ENCODE measurements at regions not wholly inside any gene's neighbourhood (a gene's known extent, or its start where the extent isn't known, plus 50 kb on each side); places are given as distances from the start of the nearest gene placed in this dataset.

GRCh38 chr5:3225201-3225960 lies 370.3 kb upstream of the IRX1 start:
- ATAC-seq = no peak
- H3K4me1 ChIP-seq = no peaks in the 10 kb centered on the region
- H3K36me3 ChIP-seq = no peaks in the 10 kb centered on the region
- H3K27ac ChIP-seq = no peak overlapping the region
- intact Hi-C loops (cut with DNase I) = no loop called here
- H3K9me3 ChIP-seq = no peaks in the 10 kb centered on the region
- TF ChIP-seq, protein P1, sequence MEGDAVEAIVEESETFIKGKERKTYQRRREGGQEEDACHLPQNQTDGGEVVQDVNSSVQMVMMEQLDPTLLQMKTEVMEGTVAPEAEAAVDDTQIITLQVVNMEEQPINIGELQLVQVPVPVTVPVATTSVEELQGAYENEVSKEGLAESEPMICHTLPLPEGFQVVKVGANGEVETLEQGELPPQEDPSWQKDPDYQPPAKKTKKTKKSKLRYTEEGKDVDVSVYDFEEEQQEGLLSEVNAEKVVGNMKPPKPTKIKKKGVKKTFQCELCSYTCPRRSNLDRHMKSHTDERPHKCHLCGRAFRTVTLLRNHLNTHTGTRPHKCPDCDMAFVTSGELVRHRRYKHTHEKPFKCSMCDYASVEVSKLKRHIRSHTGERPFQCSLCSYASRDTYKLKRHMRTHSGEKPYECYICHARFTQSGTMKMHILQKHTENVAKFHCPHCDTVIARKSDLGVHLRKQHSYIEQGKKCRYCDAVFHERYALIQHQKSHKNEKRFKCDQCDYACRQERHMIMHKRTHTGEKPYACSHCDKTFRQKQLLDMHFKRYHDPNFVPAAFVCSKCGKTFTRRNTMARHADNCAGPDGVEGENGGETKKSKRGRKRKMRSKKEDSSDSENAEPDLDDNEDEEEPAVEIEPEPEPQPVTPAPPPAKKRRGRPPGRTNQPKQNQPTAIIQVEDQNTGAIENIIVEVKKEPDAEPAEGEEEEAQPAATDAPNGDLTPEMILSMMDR (IDR thresholded peaks at IDR 0.05) = no peak
- DNase-seq = no peak
- no peaks in the 10 kb centered on the region for H3K27me3 ChIP-seq
- no peak overlapping the region for H3K4me3 ChIP-seq

DNA sequence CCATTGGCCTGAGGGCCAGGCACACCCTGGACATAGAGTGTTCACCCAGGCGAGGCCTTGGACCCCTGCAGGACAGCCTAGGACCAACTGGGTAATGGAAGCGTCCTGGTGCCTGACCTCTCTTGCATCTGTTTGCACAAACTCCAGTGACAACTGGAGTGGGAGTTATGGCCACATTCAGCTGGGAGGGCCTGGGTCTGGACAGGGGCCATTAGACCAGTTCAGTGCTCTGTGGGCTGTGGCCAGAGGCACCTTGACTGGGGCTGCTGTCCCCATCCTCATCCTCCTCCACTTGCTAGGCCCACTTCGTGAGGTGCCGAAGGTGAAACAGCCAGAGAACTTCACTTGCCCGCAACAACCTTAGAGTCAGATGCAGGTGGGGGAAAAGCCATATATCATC lies 372.7 kb upstream of the IRX1 start:
- no peak for ATAC-seq
- DNase-seq = no peak
- Histone ChIP-seq H3K27me3 (no peaks in the 10 kb centered on the region), H3K9me3 (no peaks in the 10 kb centered on the region), H3K36me3 (no peaks in the 10 kb centered on the region), H3K4me3 (no peak overlapping the region), H3K4me1 (no peaks in the 10 kb centered on the region), H3K27ac (no peak overlapping the region)
- intact Hi-C loops (cut with DNase I) = no loop called here
- TF ChIP-seq, protein P1 (IDR thresholded peaks at IDR 0.05) = no peak

DNA sequence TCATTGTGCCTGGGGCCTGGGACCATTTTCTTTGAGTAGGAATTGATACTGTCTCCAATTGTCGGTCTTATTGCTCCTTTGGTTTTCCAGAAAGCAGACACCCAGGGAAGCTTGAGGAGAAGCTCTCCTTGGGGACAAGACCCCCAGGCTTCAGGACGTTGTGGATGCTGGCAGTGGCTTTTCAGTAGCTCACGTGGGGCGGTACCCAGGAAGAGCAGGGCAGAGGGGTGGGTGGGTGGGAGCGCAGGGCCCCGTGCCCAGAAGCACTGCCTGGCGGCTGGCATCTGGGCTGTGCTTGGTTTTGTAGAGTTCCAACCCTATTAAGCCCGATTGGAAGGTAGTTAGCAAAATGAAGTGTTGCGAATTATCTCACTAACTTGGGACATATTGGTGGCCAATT lies 374.2 kb upstream of the IRX1 start:
- TF ChIP-seq, protein P1 (IDR thresholded peaks at IDR 0.05) = no peak
- intact Hi-C loops (cut with DNase I) = no loop called here
- Histone ChIP-seq H3K4me3 (no peak overlapping the region), H3K27me3 (no peaks in the 10 kb centered on the region), H3K4me1 (no peaks in the 10 kb centered on the region), H3K9me3 (no peaks in the 10 kb centered on the region), H3K36me3 (no peaks in the 10 kb centered on the region), H3K27ac (no peak overlapping the region)
- ATAC-seq = no peak
- no peak for DNase-seq

DNA sequence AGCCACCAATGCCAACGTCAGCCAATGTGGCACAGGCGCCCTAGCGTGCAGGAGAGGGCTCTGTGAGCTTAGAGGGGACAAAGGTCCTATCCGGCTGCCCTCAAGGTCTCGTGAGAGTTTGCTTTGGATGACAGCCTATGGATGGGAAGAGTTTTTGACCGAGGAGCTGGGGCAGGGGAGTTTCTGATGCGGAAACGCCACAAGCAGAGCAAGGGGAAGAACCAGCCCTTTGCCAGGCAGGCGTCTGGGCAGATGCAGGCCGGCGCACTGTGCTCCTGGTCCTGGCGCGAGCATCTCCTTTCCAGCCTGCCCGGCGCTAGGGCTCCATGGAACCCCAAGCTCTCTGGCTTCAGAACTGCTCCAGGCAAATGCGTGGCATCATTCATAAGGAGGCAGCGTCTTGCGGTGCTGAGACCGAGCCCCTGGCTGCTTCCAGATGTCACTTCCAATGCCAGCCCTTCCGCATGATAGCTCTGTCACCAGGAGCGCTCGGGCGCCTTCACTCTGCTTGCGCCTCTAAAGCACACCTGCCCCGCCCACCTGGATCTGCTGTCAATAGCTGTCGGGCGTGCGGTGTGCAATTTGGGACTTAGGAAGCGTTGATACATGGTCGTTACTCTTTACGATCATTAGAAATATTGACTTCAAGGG lies 374.9 kb upstream of the IRX1 start:
- Histone ChIP-seq H3K27ac (no peak overlapping the region), H3K4me1 (no peaks in the 10 kb centered on the region), H3K4me3 (no peak overlapping the region), H3K9me3 (no peaks in the 10 kb centered on the region), H3K36me3 (no peaks in the 10 kb centered on the region), H3K27me3 (no peaks in the 10 kb centered on the region)
- no peak for DNase-seq
- TF ChIP-seq, protein P1 (IDR thresholded peaks at IDR 0.05) = no peak
- ATAC-seq = no peak
- intact Hi-C loops (cut with DNase I) = no loop called here

DNA sequence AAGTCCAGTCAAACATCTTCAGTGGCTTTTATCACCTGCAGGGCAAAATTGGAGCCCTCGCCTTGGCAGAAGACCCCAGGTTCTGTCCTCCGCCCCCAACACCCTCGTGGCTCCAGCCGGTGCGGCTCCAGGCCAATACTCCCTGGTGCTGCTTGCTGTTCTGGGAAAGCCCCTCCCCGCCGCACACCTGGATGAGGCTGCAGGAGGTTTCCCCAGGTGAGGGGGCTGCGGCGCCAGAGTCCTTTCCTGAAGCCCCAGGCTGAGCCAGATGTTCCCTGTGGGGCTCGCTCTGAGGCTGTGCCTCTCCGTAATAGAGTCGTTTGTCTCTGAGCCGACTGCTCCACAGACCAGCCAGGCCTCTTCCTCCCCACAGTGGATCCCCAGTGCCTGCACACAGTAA lies 375.4 kb upstream of the IRX1 start:
- TF ChIP-seq, protein P1 (IDR thresholded peaks at IDR 0.05) = no peak
- H3K27me3 ChIP-seq = no peaks in the 10 kb centered on the region
- no peaks in the 10 kb centered on the region for H3K4me1 ChIP-seq
- ATAC-seq (no peak), DNase-seq (no peak)
- H3K36me3 ChIP-seq = no peaks in the 10 kb centered on the region
- H3K9me3 ChIP-seq = no peaks in the 10 kb centered on the region
- no peak overlapping the region for H3K4me3 ChIP-seq
- no peak overlapping the region for H3K27ac ChIP-seq
- intact Hi-C loops (cut with DNase I) = no loop called here

Measured in upper lobe of right lung (tissue), 1 donor.